HCEC 1CT (cell line): ENCODE measurements at regions not wholly inside any gene's neighbourhood (a gene's known extent, or its start where the extent isn't known, plus 50 kb on each side); places are given as distances from the start of the nearest gene placed in this dataset.
A peak's percentile ranks its signal among the peaks of the same experiment; 100 is the strongest.
"Not testable (repeated sequence)": the region's sequence is repeated elsewhere in the genome, so short reads cannot be mapped to it uniquely, and the experiment has no call there.

Experiments used
- DNase-seq: peaks from one replicate; pipeline ENCODE4 v3.0.0-alpha.2; 2017

GRCh38 chr1:189619682-189620332 lies 857.9 kb downstream of the BRINP3 start:
- peak; percentile 83 for DNase-seq

DNA sequence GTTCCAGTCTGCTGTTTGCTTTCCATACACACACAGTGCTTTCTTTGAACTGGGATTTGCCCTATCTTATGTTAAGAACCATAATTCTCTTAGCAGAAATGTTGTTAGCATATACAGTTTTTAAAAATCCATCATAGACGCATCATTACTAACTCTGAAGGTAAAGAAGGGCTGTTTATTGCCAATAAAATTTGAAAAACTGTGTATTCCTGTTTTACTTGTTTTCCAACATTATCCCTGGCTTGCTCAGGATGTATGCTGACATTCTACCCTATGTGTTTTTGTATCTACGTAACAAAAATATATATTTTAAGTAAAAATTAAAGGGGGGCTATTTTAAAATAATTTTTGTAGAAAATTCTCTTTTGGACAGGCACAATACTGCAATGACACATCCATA lies 857.2 kb downstream of the BRINP3 start:
- no peak for DNase-seq

DNA sequence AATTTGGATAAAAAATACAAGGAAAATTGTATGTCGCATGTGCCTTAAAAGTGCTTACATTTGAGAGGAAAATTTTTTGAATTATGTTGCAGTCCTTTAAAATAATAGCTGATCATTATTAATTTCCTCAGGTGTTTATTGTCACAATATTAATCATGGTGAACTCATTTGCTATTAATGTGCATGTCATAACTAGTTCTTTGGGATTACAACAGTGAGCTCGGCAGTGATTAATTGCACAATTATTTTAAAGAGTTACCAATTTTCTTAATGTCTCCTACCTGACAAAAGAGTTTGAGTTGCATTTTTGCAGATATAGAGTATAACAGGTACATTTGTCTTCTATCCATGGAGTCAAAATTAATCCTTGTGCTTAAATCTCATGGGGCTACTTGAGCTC lies 854.3 kb downstream of the BRINP3 start:
- DNase-seq: no peak

DNA sequence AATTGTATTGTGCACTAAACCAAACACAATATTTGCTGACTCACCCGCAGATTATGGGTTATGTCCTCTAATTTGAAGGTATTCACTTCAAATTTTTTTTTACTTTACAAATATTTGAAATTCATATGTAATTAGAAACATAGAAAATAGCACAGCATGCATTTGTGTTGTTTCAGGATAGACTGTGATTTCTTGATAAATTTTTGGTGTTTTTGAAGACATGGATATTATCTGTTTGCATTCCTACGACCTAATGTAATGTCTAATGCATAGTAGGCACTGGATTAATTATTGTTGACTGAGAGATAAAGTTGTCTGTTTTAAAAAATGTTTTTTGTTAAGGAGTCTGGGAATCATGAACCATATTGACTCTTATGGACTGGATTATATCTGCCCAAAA lies 850.2 kb downstream of the BRINP3 start:
- no peak for DNase-seq

DNA sequence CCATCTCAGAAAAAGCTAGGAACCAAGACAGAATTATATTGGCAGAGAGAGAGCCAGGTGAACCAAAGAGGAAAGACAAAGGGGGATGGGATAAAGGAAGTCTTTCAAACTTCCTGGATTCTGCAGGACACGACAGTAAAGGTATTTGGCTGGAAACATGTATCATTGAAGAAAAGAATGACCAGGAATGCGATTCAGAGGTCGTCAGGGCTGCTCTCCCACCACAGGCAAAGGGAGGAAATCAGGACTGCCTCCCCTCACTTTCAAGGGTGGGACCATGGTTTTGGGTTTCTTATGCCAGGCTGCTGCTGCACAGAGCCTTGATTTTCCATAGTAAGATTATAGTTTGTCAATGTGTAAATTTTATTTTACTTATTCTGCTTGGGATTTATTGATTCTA lies 848.8 kb downstream of the BRINP3 start:
- DNase-seq: no peak

GRCh38 chr1:189633658-189634057 lies 844.0 kb downstream of the BRINP3 start:
- DNase-seq: no peak

DNA sequence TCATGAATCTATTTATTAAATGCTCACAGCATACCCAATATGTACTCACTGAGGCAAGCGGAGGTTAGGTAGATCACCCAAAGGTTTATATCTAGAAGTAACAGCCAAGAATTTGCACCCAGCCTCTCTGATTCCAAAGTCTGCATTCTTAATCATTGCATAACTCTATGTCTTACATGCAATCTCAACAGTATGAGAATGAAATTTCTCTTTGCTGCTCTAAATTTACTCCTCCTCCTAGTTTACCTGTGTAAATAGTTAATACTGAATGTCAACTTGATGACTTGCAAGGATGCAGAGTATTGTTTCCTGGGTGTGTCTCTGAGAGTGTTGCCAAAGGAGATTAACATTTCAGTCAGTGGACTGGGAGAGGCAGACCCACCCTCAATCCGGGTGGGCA lies 840.6 kb downstream of the BRINP3 start:
- DNase-seq: no peak

- DNase-seq: not testable (repeated sequence)
Observed at GRCh38 chr1:189644156-189644555, 833.5 kb downstream of the BRINP3 start.

DNA sequence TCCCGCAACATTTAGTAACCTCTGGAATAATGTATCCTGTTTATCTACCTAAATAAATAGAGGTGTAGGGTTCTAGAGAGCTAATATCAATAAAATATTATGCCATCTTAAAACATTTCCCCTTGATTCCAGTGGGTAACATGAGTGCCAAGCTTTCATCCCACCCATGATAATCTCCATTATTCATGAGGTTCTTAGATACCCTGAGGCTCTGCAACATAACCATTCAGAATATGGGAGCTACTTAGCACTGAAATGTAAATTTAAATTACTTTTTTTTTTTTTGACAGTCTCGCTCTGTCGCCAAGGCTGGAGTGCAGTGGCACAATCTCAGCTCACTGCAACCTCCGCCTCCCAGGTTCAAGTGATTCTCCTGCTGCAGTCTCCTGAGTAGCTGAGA lies 832.7 kb downstream of the BRINP3 start:
- DNase-seq: no peak

DNA sequence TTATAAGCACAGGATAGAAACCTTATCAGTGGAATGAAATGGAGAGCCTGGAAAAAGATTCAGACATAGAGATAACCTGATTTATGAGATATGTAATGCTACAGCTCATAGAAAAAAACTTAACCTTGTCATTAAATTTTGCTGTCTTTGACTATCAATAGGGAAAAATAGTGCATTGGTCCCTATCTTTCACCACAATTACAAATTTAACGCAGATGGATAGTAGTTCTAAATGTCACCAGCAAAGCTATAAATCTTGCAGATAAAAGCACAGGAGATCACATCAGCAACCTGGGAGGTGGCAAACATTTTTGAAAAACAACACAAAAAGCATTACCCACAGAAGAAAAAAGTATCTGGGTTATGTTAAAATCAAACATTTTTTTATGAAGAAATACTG lies 831.6 kb downstream of the BRINP3 start:
- DNase-seq: no peak

GRCh38 chr1:189654906-189655305 lies 822.8 kb downstream of the BRINP3 start:
- DNase-seq: peak; percentile 73

GRCh38 chr1:189656628-189657530 lies 820.8 kb downstream of the BRINP3 start:
- no peak for DNase-seq

DNA sequence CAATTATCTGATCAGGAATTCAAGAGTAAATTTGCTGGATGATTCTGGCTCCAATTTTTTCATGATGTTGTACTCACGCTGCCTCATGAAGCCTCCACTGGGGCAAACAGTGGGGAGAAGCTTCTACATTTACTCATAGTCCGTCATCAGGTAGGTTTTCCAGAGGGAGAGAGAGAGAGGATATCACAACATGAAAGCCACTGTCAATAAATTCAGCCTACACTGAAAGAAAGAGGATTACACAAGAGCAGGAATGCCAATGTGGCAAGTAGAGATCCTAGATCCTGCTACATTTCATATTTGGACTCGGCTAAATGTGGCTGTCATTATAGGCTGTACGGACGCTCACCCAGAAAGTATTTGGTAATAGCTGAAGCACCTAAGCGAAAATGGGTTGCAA lies 819.9 kb downstream of the BRINP3 start:
- DNase-seq: peak; percentile 33

DNA sequence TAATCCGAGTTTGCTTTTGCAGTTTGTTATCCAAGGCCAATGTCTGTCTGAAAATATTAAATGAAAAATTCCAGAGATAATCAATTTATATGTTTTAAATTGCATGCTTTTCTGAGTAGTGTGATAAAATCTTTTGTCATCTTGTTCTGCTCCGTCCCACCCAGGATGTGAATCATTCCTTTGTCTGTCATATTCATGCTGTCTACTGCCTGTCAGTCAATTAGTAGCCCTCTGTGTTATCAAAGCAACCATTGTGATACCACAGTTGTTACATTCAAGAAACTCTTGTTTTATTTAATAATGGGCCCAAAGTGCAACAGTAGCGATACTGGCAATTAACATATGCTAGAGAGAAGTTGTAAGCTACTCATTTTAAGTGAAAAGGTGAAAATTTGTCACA lies 819.3 kb downstream of the BRINP3 start:
- DNase-seq: no peak

GRCh38 chr1:189659731-189660130 lies 817.9 kb downstream of the BRINP3 start:
- DNase-seq: peak; percentile 42

DNA sequence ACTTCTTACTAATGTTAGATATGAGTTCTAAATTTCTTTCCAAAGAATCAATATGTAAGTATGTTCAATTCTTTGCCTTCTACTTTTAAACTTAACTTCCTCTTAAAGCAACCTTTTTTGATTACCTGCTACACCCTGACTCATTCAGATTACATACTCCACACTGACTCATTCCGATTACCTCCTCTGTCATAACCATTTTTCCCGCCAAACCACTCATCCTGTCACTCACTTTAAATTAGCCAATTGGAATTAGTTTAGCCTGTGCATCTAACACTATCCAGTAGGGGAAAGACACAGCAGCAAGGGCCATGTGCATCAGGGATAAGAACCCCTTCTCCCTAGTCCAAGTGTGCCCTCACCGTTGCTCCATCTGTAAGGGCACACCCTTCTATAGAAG lies 815.5 kb downstream of the BRINP3 start:
- DNase-seq: no peak

DNA sequence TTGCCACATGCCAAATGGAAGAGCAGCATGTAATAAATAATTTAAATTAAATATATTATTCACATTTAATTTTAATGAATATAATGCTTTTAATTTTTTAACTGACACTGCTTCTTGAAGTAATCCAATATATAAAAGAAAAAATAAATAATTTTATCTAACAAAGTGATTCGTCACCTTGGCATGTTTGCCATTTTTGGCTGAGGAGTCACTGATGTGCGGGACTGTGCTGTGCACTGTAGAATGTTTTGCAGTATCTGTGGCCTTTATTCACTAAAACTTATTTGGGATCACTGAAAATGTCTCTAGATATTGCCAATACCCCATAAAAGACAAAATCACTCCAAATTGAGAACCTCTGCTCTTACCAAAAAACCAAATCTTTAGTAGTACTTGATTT lies 807.8 kb downstream of the BRINP3 start:
- no peak for DNase-seq

DNA sequence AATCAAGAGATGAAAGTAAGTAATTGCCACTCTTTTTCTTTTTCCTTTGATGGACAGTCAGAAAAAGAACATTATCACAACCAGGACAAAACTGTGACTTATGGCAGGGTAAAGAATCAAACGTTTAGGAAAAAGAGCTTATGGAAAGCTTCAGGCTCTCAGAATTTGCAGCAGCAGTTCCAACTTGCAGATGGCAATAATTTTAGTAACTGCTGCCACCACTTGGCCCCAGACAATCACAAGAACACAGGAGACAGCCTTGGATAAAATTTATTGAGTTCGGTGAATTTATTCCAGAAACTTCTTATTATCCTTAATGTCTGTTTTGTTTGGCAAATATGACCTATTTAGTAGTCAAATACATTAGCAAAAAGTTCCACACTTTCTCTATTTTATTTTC lies 804.4 kb downstream of the BRINP3 start:
- no peak for DNase-seq

GRCh38 chr1:189675712-189676244 lies 801.9 kb downstream of the BRINP3 start:
- DNase-seq: no peak

- DNase-seq: no peak
Observed at GRCh38 chr1:189678779-189679178, 798.9 kb downstream of the BRINP3 start.

DNA sequence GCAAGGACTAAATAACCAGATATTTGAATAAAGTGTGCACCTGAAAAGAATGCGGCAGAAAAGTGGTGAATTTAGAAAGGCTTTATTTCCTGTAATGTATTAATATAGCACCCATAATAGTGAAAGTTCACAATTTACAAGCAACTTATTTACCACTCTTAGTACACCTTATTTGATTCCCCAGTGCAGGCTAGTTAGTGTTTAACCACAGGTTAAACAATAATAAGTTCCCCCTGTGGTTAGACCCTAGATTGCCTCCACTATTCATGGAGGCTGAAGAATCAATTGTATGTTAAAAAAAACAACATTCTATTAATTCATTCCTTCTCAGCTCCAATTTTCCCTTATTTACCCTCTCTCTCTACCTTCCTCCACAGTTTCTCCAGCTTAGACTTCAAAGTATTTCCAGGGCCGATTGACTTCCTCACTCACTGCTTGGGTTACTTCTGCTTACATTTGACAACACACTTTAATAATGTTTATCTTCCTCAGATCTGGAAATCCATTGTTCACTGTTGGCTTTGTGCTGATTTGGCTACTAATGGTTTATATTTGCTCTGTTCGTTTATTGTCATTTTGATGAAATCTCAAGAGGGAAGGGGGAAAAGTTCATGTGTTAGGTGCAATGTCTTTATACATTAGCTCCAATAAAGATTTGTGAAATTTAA lies 796.3 kb downstream of the BRINP3 start:
- no peak for DNase-seq

GRCh38 chr1:189682591-189682990 lies 795.1 kb downstream of the BRINP3 start:
- no peak for DNase-seq

- DNase-seq: no peak
Observed at GRCh38 chr1:189686288-189686687, 791.4 kb downstream of the BRINP3 start.

DNA sequence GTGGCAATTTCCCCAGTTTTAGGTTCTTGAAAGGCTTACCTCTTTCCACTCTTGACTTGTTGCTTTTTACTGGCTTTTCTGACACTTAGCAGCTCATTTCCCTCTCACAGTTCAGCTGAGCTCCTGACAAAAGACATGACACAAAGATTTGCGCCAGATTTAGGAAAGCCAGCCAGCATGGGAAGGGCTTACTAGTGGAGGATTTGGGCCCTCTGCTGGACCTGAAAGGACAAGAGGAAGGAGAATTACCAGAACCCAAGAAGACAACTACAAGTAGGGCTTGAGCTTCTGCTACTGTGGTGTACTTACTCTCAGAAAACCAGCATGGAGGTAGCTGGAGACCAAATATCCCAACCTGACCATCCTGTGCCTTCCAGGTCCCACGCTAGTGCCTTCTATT lies 784.5 kb downstream of the BRINP3 start:
- peak; percentile 59 for DNase-seq
